Calu3 (cell line): ENCODE measurements at regions not wholly inside any gene's neighbourhood (a gene's known extent, or its start where the extent isn't known, plus 50 kb on each side); places are given as distances from the start of the nearest gene placed in this dataset.

Source experiments
- BruUV-seq: library from RNA; stranded (reverse); fragments of 400-500 nt; replicated peaks from 2 replicates; lab custom pipeline; 2021; lab: Mats Ljungman, UMichigan
- CTCF ChIA-PET: fragments of 300-600 bp; sonication (Branson Sonifier 250); formaldehyde crosslinking; loops from one replicate; lab custom pipeline; 2022; ENCODE audit warnings: antibody characterized with exemption; lab: Charles Lee
- DNase-seq: peaks from one replicate; pipeline ENCODE4 v3.0.0; 2022
- H3K27ac Mint-ChIP-seq: one replicate; pipeline ENCODE4 v1.8.0; 2022; ENCODE audit warnings: mixed read lengths; ENCODE audit not compliant: unreplicated experiment
- H3K27me3 Mint-ChIP-seq: one replicate; pipeline ENCODE4 v1.8.0; 2022; ENCODE audit warnings: mixed read lengths; ENCODE audit not compliant: unreplicated experiment
- H3K36me3 Mint-ChIP-seq: one replicate; pipeline ENCODE4 v1.8.0; 2022; ENCODE audit warnings: mild to moderate bottlenecking, moderate library complexity, mixed read lengths; ENCODE audit not compliant: insufficient read depth, unreplicated experiment
- H3K4me1 Mint-ChIP-seq: one replicate; pipeline ENCODE4 v1.8.0; 2022; ENCODE audit warnings: mild to moderate bottlenecking, low read depth, mixed read lengths; ENCODE audit not compliant: unreplicated experiment
- H3K4me3 Mint-ChIP-seq: one replicate; pipeline ENCODE4 v1.8.0; 2022; ENCODE audit warnings: mild to moderate bottlenecking, low read depth, moderate library complexity, mixed read lengths; ENCODE audit not compliant: unreplicated experiment
- H3K9me3 Mint-ChIP-seq: one replicate; pipeline ENCODE4 v1.8.0; 2022; ENCODE audit warnings: low read depth, mixed read lengths; ENCODE audit not compliant: unreplicated experiment
- intact Hi-C: fragments of 100-400 bp; cut with micrococcal nuclease; formaldehyde crosslinking; loops from one replicate; pipeline ENCODE4 v1.10.0; 2022; ENCODE audit not compliant: unreplicated experiment
- TF ChIP-seq, protein P1 (sequence below): fragments of 200-600 bp; IDR thresholded peaks from one replicate; pipeline ENCODE4 v1.8.0; 2022; ENCODE audit warnings: antibody characterized with exemption; ENCODE audit not compliant: unreplicated experiment

DNA sequence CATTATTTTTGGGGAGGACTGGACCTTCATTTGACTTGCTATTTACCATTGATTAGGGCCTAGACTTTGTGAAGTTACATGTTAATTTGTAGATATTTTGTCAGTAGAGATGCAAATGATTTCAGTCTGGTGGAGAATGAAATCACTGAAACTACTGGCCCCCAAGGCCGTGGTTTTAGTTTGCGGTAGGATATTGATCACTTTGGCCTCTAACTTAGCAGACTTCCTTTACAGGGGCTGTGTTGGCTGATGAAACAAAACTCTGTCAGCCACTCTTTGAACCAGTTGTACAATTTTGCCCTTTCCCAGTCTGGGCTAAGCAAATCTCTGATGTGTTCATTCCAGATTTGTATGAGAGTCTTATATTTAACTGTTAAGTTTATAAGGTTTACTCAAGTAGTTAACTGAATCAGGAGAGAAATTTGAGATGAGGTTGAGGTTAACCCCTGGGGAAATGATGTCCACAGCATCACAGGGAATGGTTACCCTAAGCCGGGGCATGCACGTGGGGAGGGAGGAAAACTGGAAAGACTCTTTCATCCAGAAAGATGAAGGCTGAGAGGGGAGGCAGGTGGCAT lies 105.7 kb upstream of the INSIG1 start:
- no TSS peak for BruUV-seq

GRCh38 chr7:155192961-155193640 lies 104.6 kb upstream of the INSIG1 start:
- BruUV-seq: no TSS peak
- TF ChIP-seq, protein P1, sequence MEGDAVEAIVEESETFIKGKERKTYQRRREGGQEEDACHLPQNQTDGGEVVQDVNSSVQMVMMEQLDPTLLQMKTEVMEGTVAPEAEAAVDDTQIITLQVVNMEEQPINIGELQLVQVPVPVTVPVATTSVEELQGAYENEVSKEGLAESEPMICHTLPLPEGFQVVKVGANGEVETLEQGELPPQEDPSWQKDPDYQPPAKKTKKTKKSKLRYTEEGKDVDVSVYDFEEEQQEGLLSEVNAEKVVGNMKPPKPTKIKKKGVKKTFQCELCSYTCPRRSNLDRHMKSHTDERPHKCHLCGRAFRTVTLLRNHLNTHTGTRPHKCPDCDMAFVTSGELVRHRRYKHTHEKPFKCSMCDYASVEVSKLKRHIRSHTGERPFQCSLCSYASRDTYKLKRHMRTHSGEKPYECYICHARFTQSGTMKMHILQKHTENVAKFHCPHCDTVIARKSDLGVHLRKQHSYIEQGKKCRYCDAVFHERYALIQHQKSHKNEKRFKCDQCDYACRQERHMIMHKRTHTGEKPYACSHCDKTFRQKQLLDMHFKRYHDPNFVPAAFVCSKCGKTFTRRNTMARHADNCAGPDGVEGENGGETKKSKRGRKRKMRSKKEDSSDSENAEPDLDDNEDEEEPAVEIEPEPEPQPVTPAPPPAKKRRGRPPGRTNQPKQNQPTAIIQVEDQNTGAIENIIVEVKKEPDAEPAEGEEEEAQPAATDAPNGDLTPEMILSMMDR: no peak
- CTCF ChIA-PET: no interaction called here
- Mint-ChIP-seq H3K36me3 (peaks cover 18% of the 10 kb centered on the region), H3K4me3 (no peak overlapping the region), H3K4me1 (peaks cover 40% of the 10 kb centered on the region), H3K27me3 (no peaks in the 10 kb centered on the region), H3K9me3 (peaks cover 9% of the 10 kb centered on the region), H3K27ac (no peak overlapping the region)
- DNase-seq: no peak
- intact Hi-C loops: loop anchor here (5.0 kb wide), 4 partner anchors 39 to 191 kb away; partner anchors contain the start of genes INSIG1 and PAXIP1

More for the DNA sequence above, 105.7 kb upstream of the INSIG1 start:
- CTCF ChIA-PET: no interaction called here
- TF ChIP-seq, protein P1: no peak
- Mint-ChIP-seq H3K4me1 (peaks cover 40% of the 10 kb centered on the region), H3K36me3 (peaks cover 21% of the 10 kb centered on the region), H3K9me3 (peaks cover 9% of the 10 kb centered on the region), H3K4me3 (no peak overlapping the region), H3K27me3 (no peaks in the 10 kb centered on the region), H3K27ac (peak overlapping the region; percentile 64)
- intact Hi-C loops: loop anchor here (5.0 kb wide), 4 partner anchors 40 to 190 kb away; partner anchors contain the start of genes INSIG1 and PAXIP1
- no peak for DNase-seq

- H3K27me3 Mint-ChIP-seq: no peaks in the 10 kb centered on the region
- DNase-seq: no peak
- intact Hi-C loops: loop anchor here (5.0 kb wide), 4 partner anchors 39 to 191 kb away; partner anchors contain the start of genes INSIG1 and PAXIP1
- no TSS peak for BruUV-seq
- CTCF ChIA-PET: no interaction called here
- H3K9me3 Mint-ChIP-seq: peaks cover 9% of the 10 kb centered on the region
- TF ChIP-seq, protein P1: no peak
- H3K4me3 Mint-ChIP-seq: no peak overlapping the region
- H3K36me3 Mint-ChIP-seq: peaks cover 12% of the 10 kb centered on the region
- peaks cover 37% of the 10 kb centered on the region for H3K4me1 Mint-ChIP-seq
- H3K27ac Mint-ChIP-seq: no peak overlapping the region
These were observed 104.0 kb upstream of the INSIG1 start for GRCh38 chr7:155193716-155194115.

GRCh38 chr7:155194382-155195140 lies 103.1 kb upstream of the INSIG1 start:
- H3K27ac Mint-ChIP-seq: no peak overlapping the region
- no peaks in the 10 kb centered on the region for H3K27me3 Mint-ChIP-seq
- H3K36me3 Mint-ChIP-seq: peaks cover 7% of the 10 kb centered on the region
- H3K4me1 Mint-ChIP-seq: peaks cover 37% of the 10 kb centered on the region
- no peak for DNase-seq
- TF ChIP-seq, protein P1: no peak
- BruUV-seq: no TSS peak
- CTCF ChIA-PET: no interaction called here
- peaks cover 9% of the 10 kb centered on the region for H3K9me3 Mint-ChIP-seq
- intact Hi-C loops: loop anchor here (5.0 kb wide), 4 partner anchors 38 to 192 kb away; partner anchors contain the start of genes INSIG1 and PAXIP1
- no peak overlapping the region for H3K4me3 Mint-ChIP-seq
